ENCODE measurements at regions not wholly inside any gene's neighbourhood (a gene's known extent, or its start where the extent isn't known, plus 50 kb on each side); places are given as distances from the start of the nearest gene placed in this dataset.

DNA sequence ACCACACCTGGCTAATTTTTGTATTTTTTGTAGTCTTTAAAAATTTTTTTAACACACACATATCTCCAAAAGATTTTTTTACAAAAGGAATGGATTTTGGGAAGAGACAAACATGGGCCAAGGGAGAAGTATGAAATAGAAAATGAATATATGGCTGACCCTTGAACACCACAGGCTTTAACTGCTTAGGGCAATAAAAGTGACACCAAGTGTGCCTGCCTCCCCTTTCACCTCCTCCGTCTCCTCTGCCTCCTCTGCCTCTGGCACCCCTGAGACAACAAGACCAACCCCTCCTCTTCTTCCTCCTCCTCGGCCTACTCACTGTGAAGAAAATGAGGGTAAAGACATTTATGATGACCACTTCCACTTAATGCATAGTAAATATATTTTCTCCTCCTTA, 483.9 kb downstream of the KDM4C start:
- no peak overlapping the region for H3K4me3 ChIP-seq (ENCODE audit: low read length, poor library complexity, severe bottlenecking)
- H3K79me2 ChIP-seq (ENCODE audit: insufficient read depth, low read length): no peaks in the 10 kb centered on the region
- H3K9me3 ChIP-seq (ENCODE audit: insufficient read depth, low read depth, low read length): no peaks in the 10 kb centered on the region
- H3K4me2 ChIP-seq (ENCODE audit: low read depth, low read length, poor library complexity, severe bottlenecking): no peak overlapping the region
- H3F3A ChIP-seq (ENCODE audit: low read depth): no peaks in the 10 kb centered on the region
- H3K9ac ChIP-seq (ENCODE audit: low read depth, low read length, poor library complexity, severe bottlenecking): no peak overlapping the region
- H3K36me3 ChIP-seq (ENCODE audit: insufficient read depth, low read length): no peaks in the 10 kb centered on the region
- no peak overlapping the region for H2AFZ ChIP-seq (ENCODE audit: low read length)
- H3K9me2 ChIP-seq (replicated peaks; ENCODE audit: low read depth, low read length): no peaks in the 10 kb centered on the region
- TF ChIP-seq EZH2phosphoT487 (IDR thresholded peaks at IDR 0.05; ENCODE audit: borderline replicate concordance): no peak
- TF ChIP-seq, protein P1, sequence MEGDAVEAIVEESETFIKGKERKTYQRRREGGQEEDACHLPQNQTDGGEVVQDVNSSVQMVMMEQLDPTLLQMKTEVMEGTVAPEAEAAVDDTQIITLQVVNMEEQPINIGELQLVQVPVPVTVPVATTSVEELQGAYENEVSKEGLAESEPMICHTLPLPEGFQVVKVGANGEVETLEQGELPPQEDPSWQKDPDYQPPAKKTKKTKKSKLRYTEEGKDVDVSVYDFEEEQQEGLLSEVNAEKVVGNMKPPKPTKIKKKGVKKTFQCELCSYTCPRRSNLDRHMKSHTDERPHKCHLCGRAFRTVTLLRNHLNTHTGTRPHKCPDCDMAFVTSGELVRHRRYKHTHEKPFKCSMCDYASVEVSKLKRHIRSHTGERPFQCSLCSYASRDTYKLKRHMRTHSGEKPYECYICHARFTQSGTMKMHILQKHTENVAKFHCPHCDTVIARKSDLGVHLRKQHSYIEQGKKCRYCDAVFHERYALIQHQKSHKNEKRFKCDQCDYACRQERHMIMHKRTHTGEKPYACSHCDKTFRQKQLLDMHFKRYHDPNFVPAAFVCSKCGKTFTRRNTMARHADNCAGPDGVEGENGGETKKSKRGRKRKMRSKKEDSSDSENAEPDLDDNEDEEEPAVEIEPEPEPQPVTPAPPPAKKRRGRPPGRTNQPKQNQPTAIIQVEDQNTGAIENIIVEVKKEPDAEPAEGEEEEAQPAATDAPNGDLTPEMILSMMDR (conservative IDR thresholded peaks at IDR 0.05; ENCODE audit: low read length): no peak
- no peaks in the 10 kb centered on the region for H3K27me3 ChIP-seq (ENCODE audit: insufficient read depth, low read length, poor library complexity, severe bottlenecking)
- peaks cover 48% of the 10 kb centered on the region for H3K4me1 ChIP-seq (ENCODE audit: insufficient read depth, low read length, poor library complexity, severe bottlenecking)
- no peaks in the 10 kb centered on the region for H4K20me1 ChIP-seq (ENCODE audit: insufficient read depth, low read length, poor library complexity, severe bottlenecking)

- Histone ChIP-seq H3K9ac (ENCODE audit: low read depth, low read length, poor library complexity, severe bottlenecking) (no peak overlapping the region), H3K9me3 (ENCODE audit: insufficient read depth, low read depth, low read length) (no peaks in the 10 kb centered on the region), H3K79me2 (ENCODE audit: insufficient read depth, low read length) (no peaks in the 10 kb centered on the region), H3K4me3 (ENCODE audit: low read length, poor library complexity, severe bottlenecking) (no peak overlapping the region), H3K27me3 (ENCODE audit: insufficient read depth, low read length, poor library complexity, severe bottlenecking) (no peaks in the 10 kb centered on the region), H3K4me2 (ENCODE audit: low read depth, low read length, poor library complexity, severe bottlenecking) (no peak overlapping the region), H4K20me1 (ENCODE audit: insufficient read depth, low read length, poor library complexity, severe bottlenecking) (no peaks in the 10 kb centered on the region), H2AFZ (ENCODE audit: low read length) (no peak overlapping the region), H3K9me2 (replicated peaks; ENCODE audit: low read depth, low read length) (no peaks in the 10 kb centered on the region), H3F3A (ENCODE audit: low read depth) (no peaks in the 10 kb centered on the region), H3K4me1 (ENCODE audit: insufficient read depth, low read length, poor library complexity, severe bottlenecking) (peaks cover 40% of the 10 kb centered on the region), H3K36me3 (ENCODE audit: insufficient read depth, low read length) (no peaks in the 10 kb centered on the region)
- TF ChIP-seq, protein P1 (conservative IDR thresholded peaks at IDR 0.05; ENCODE audit: low read length): no peak
- TF ChIP-seq EZH2phosphoT487 (IDR thresholded peaks at IDR 0.05; ENCODE audit: borderline replicate concordance): no peak
These were observed 483.0 kb downstream of the KDM4C start for GRCh38 chr9:7240569-7241311.

DNA sequence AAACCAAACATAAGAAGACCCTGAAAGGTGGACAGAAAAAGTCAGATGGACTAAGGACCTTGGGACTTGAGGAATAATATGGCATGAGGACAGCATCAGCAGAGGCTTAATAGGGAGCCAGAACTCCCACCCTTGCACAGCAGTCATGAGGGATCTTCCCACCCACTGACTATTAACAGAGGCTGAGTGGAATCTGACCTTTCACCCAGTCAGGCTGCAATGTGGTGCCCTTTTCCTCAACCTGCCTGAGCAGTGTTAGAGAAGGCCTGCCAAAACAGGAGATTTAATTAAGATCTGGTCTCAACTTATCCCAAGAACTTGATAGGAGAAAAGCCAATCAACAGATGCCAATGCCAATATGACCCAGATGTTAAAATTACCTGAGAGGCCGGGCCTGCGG, 481.9 kb downstream of the KDM4C start:
- Histone ChIP-seq H3K27me3 (ENCODE audit: insufficient read depth, low read length, poor library complexity, severe bottlenecking) (no peaks in the 10 kb centered on the region), H3K79me2 (ENCODE audit: insufficient read depth, low read length) (no peaks in the 10 kb centered on the region), H3K36me3 (ENCODE audit: insufficient read depth, low read length) (no peaks in the 10 kb centered on the region), H3K4me1 (ENCODE audit: insufficient read depth, low read length, poor library complexity, severe bottlenecking) (peaks cover 30% of the 10 kb centered on the region), H3K9ac (ENCODE audit: low read depth, low read length, poor library complexity, severe bottlenecking) (no peak overlapping the region), H4K20me1 (ENCODE audit: insufficient read depth, low read length, poor library complexity, severe bottlenecking) (no peaks in the 10 kb centered on the region), H3K9me3 (ENCODE audit: insufficient read depth, low read depth, low read length) (no peaks in the 10 kb centered on the region), H3F3A (ENCODE audit: low read depth) (no peaks in the 10 kb centered on the region), H3K4me3 (ENCODE audit: low read length, poor library complexity, severe bottlenecking) (no peak overlapping the region), H2AFZ (ENCODE audit: low read length) (no peak overlapping the region), H3K4me2 (ENCODE audit: low read depth, low read length, poor library complexity, severe bottlenecking) (no peak overlapping the region), H3K9me2 (replicated peaks; ENCODE audit: low read depth, low read length) (no peaks in the 10 kb centered on the region)
- TF ChIP-seq EZH2phosphoT487 (IDR thresholded peaks at IDR 0.05; ENCODE audit: borderline replicate concordance): no peak
- TF ChIP-seq, protein P1 (conservative IDR thresholded peaks at IDR 0.05; ENCODE audit: low read length): no peak

Measured in Loucy (cell line).